IPS-15b (cell line): ENCODE measurements at regions not wholly inside any gene's neighbourhood (a gene's known extent, or its start where the extent isn't known, plus 50 kb on each side); places are given as distances from the start of the nearest gene placed in this dataset.
"Not testable (repeated sequence)": the region's sequence is repeated elsewhere in the genome, so short reads cannot be mapped to it uniquely, and the experiment has no call there.

Experiments
- H3K27me3 ChIP-seq: one replicate; pipeline ENCODE4 v1.6.1; 2013; ENCODE audit warnings: low read length; ENCODE audit not compliant: control insufficient read depth, insufficient read depth
- H3K36me3 ChIP-seq: one replicate; pipeline ENCODE4 v1.6.1; 2013; ENCODE audit warnings: low read length; ENCODE audit not compliant: control insufficient read depth, insufficient read depth
- H3K4me1 ChIP-seq: one replicate; pipeline ENCODE4 v1.6.1; 2013; ENCODE audit warnings: mild to moderate bottlenecking, low read length; ENCODE audit not compliant: control insufficient read depth, insufficient read depth
- H3K4me3 ChIP-seq: one replicate; pipeline ENCODE4 v1.5.1; 2013; ENCODE audit warnings: low read depth, low read length
- H3K9ac ChIP-seq: one replicate; pipeline ENCODE4 v1.6.1; 2013; ENCODE audit warnings: low read depth, mild to moderate bottlenecking, low read length
- H3K9me3 ChIP-seq: one replicate; pipeline ENCODE4 v1.6.1; 2013; ENCODE audit warnings: mild to moderate bottlenecking, low read length; ENCODE audit not compliant: control insufficient read depth, insufficient read depth

- no peaks in the 10 kb centered on the region for H3K4me1 ChIP-seq
- H3K9ac ChIP-seq = no peak overlapping the region
- H3K9me3 ChIP-seq = no peaks in the 10 kb centered on the region
- no peaks in the 10 kb centered on the region for H3K27me3 ChIP-seq
- no peaks in the 10 kb centered on the region for H3K36me3 ChIP-seq
- H3K4me3 ChIP-seq = no peak overlapping the region
Measured at GRCh38 chr2:236365258-236366048, 101.2 kb upstream of the ASB18 start.

GRCh38 chr2:236366049-236366387 lies 101.8 kb upstream of the ASB18 start:
- no peaks in the 10 kb centered on the region for H3K4me1 ChIP-seq
- H3K27me3 ChIP-seq = no peaks in the 10 kb centered on the region
- H3K36me3 ChIP-seq = no peaks in the 10 kb centered on the region
- H3K9me3 ChIP-seq = no peaks in the 10 kb centered on the region
- no peak overlapping the region for H3K4me3 ChIP-seq
- no peak overlapping the region for H3K9ac ChIP-seq

GRCh38 chr2:236366397-236366796 lies 102.2 kb upstream of the ASB18 start:
- Histone ChIP-seq H3K36me3 (no peaks in the 10 kb centered on the region), H3K9ac (no peak overlapping the region), H3K4me1 (no peaks in the 10 kb centered on the region), H3K27me3 (no peaks in the 10 kb centered on the region), H3K9me3 (no peaks in the 10 kb centered on the region), H3K4me3 (no peak overlapping the region)

- H3K9ac ChIP-seq = no peak overlapping the region
- H3K36me3 ChIP-seq = no peaks in the 10 kb centered on the region
- H3K4me1 ChIP-seq = no peaks in the 10 kb centered on the region
- H3K4me3 ChIP-seq = no peak overlapping the region
- H3K9me3 ChIP-seq = no peaks in the 10 kb centered on the region
- H3K27me3 ChIP-seq = no peaks in the 10 kb centered on the region
Measured at GRCh38 chr2:236367506-236368289, 103.5 kb upstream of the ASB18 start.

GRCh38 chr2:236369661-236370062 lies 105.5 kb upstream of the ASB18 start:
- no peaks in the 10 kb centered on the region for H3K4me1 ChIP-seq
- no peaks in the 10 kb centered on the region for H3K36me3 ChIP-seq
- no peaks in the 10 kb centered on the region for H3K27me3 ChIP-seq
- no peak overlapping the region for H3K4me3 ChIP-seq
- H3K9ac ChIP-seq = no peak overlapping the region
- no peaks in the 10 kb centered on the region for H3K9me3 ChIP-seq

GRCh38 chr2:236370847-236371409 lies 106.7 kb upstream of the ASB18 start:
- no peak overlapping the region for H3K9ac ChIP-seq
- H3K9me3 ChIP-seq = no peaks in the 10 kb centered on the region
- H3K4me1 ChIP-seq = no peaks in the 10 kb centered on the region
- H3K27me3 ChIP-seq = no peaks in the 10 kb centered on the region
- no peaks in the 10 kb centered on the region for H3K36me3 ChIP-seq
- H3K4me3 ChIP-seq = no peak overlapping the region

- Histone ChIP-seq H3K27me3 (no peaks in the 10 kb centered on the region), H3K36me3 (no peaks in the 10 kb centered on the region), H3K9ac (no peak overlapping the region), H3K9me3 (no peaks in the 10 kb centered on the region), H3K4me3 (no peak overlapping the region), H3K4me1 (no peaks in the 10 kb centered on the region)
Measured at GRCh38 chr2:236375973-236376476, 111.8 kb upstream of the ASB18 start.

GRCh38 chr2:236376566-236377244 lies 112.5 kb upstream of the ASB18 start:
- Histone ChIP-seq H3K4me1 (no peaks in the 10 kb centered on the region), H3K27me3 (no peaks in the 10 kb centered on the region), H3K4me3 (no peak overlapping the region), H3K36me3 (no peaks in the 10 kb centered on the region), H3K9me3 (no peaks in the 10 kb centered on the region), H3K9ac (no peak overlapping the region)

GRCh38 chr2:236380051-236380612 lies 115.9 kb upstream of the ASB18 start:
- Histone ChIP-seq H3K4me1 (no peaks in the 10 kb centered on the region), H3K9me3 (no peaks in the 10 kb centered on the region), H3K4me3 (no peak overlapping the region), H3K9ac (no peak overlapping the region), H3K36me3 (no peaks in the 10 kb centered on the region), H3K27me3 (no peaks in the 10 kb centered on the region)

GRCh38 chr2:236381253-236381652 lies 117.0 kb upstream of the ASB18 start:
- not testable (repeated sequence) for H3K9me3 ChIP-seq, H3K9ac ChIP-seq

More at GRCh38 chr2:236381253-236381652, 117.0 kb upstream of the ASB18 start:
- not testable (repeated sequence) for H3K4me3 ChIP-seq, H3K4me1 ChIP-seq, H3K36me3 ChIP-seq, H3K27me3 ChIP-seq
